IMR-90 (cell line): ENCODE measurements at regions not wholly inside any gene's neighbourhood (a gene's known extent, or its start where the extent isn't known, plus 50 kb on each side); places are given as distances from the start of the nearest gene placed in this dataset.

Experiments
- BHLHE40 ChIP-seq: fragments of 150-350 bp; IDR thresholded peaks from 2 replicates; pipeline ENCODE4 v1.6.1; 2016; ENCODE audit warnings: mild to moderate bottlenecking, low read depth, low read length
- CEBPB ChIP-seq: IDR thresholded peaks from 2 replicates; pipeline ENCODE4 v1.6.1; 2012; ENCODE audit warnings: low read depth, low read length, improper control_type of control experiment
- CHD1 ChIP-seq: IDR thresholded peaks from 2 replicates; pipeline ENCODE4 v1.6.1; 2012; ENCODE audit warnings: low read depth, low read length, improper control_type of control experiment
- MAZ ChIP-seq: IDR thresholded peaks from 2 replicates; pipeline ENCODE4 v1.6.1; 2012; ENCODE audit warnings: low read depth, mild to moderate bottlenecking, low read length, improper control_type of control experiment, moderate library complexity, borderline replicate concordance
- MXI1 ChIP-seq: IDR thresholded peaks from 2 replicates; pipeline ENCODE4 v1.6.1; 2012; ENCODE audit warnings: low read depth, mild to moderate bottlenecking, low read length, moderate library complexity, borderline replicate concordance
- POLR2A ChIP-seq: IDR thresholded peaks from 2 replicates; pipeline ENCODE4 v1.6.1; 2012; ENCODE audit warnings: mild to moderate bottlenecking, low read depth, low read length
- RAD21 ChIP-seq: IDR thresholded peaks from 2 replicates; pipeline ENCODE4 v1.6.1; 2012; ENCODE audit warnings: low read length, improper control_type of control experiment
- RCOR1 ChIP-seq: IDR thresholded peaks from 2 replicates; pipeline ENCODE4 v1.6.1; 2012; ENCODE audit warnings: mild to moderate bottlenecking, low read length, improper control_type of control experiment; ENCODE audit not compliant: insufficient replicate concordance
- RFX5 ChIP-seq: IDR thresholded peaks from 2 replicates; pipeline ENCODE4 v1.8.0; 2012; ENCODE audit warnings: low read depth, mild to moderate bottlenecking, low read length, moderate library complexity
- SMC3 ChIP-seq: fragments of 150-350 bp; IDR thresholded peaks from 2 replicates; pipeline ENCODE4 v1.6.1; 2016; ENCODE audit warnings: low read depth, mild to moderate bottlenecking, antibody characterized with exemption, low read length, moderate library complexity
- TF ChIP-seq, protein P1 (sequence below): conservative IDR thresholded peaks from 2 replicates; pipeline ENCODE4 v1.5.1; 2012; ENCODE audit warnings: mild to moderate bottlenecking, low read depth, low read length, improper control_type of control experiment
- TF ChIP-seq, protein P2 (sequence below): fragments of 150-350 bp; IDR thresholded peaks from 2 replicates; pipeline ENCODE4 v1.6.1; 2017; ENCODE audit warnings: mild to moderate bottlenecking, antibody characterized with exemption, low read length, low read depth
- TF ChIP-seq, protein P3 (sequence below): fragments of 150-350 bp; IDR thresholded peaks from 2 replicates; pipeline ENCODE4 v1.6.1; 2016; ENCODE audit warnings: low read depth, mild to moderate bottlenecking, low read length, moderate library complexity, borderline replicate concordance

DNA sequence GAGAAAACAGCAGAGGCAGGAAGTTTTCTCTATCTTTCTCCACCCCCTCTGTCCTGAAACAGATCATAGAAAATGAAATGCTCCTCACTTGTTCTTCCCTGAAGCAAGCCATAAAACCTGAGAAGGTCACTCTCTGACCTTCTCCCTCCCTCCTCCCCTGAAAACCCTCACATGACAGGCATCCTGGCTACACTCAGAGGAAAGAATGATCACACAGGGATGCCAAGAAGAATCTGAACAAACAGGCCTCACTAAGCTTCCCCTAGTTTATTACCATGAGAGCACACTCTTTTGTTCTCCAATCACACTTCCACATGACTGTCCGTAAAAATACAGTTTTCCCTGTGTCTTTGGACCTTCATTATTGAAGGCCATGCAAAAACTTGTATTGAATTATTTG lies 300.1 kb downstream of the BUD13 start:
- TF ChIP-seq, protein P1, sequence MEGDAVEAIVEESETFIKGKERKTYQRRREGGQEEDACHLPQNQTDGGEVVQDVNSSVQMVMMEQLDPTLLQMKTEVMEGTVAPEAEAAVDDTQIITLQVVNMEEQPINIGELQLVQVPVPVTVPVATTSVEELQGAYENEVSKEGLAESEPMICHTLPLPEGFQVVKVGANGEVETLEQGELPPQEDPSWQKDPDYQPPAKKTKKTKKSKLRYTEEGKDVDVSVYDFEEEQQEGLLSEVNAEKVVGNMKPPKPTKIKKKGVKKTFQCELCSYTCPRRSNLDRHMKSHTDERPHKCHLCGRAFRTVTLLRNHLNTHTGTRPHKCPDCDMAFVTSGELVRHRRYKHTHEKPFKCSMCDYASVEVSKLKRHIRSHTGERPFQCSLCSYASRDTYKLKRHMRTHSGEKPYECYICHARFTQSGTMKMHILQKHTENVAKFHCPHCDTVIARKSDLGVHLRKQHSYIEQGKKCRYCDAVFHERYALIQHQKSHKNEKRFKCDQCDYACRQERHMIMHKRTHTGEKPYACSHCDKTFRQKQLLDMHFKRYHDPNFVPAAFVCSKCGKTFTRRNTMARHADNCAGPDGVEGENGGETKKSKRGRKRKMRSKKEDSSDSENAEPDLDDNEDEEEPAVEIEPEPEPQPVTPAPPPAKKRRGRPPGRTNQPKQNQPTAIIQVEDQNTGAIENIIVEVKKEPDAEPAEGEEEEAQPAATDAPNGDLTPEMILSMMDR = no peak
- TF ChIP-seq POLR2A (no peak), MAZ (no peak), RCOR1 (no peak), RFX5 (no peak), CEBPB (no peak), BHLHE40 (no peak), RAD21 (no peak), CHD1 (no peak), SMC3 (no peak), MXI1 (no peak)
- TF ChIP-seq, protein P2, sequence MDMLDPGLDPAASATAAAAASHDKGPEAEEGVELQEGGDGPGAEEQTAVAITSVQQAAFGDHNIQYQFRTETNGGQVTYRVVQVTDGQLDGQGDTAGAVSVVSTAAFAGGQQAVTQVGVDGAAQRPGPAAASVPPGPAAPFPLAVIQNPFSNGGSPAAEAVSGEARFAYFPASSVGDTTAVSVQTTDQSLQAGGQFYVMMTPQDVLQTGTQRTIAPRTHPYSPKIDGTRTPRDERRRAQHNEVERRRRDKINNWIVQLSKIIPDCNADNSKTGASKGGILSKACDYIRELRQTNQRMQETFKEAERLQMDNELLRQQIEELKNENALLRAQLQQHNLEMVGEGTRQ = no peak
- TF ChIP-seq, protein P3, sequence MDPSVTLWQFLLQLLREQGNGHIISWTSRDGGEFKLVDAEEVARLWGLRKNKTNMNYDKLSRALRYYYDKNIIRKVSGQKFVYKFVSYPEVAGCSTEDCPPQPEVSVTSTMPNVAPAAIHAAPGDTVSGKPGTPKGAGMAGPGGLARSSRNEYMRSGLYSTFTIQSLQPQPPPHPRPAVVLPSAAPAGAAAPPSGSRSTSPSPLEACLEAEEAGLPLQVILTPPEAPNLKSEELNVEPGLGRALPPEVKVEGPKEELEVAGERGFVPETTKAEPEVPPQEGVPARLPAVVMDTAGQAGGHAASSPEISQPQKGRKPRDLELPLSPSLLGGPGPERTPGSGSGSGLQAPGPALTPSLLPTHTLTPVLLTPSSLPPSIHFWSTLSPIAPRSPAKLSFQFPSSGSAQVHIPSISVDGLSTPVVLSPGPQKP = no peak
